Left ventricle myocardium superior (tissue), 1 donor: ENCODE measurements at regions not wholly inside any gene's neighbourhood (a gene's known extent, or its start where the extent isn't known, plus 50 kb on each side); places are given as distances from the start of the nearest gene placed in this dataset.

Experiments
- ATAC-seq: fragments of 200-7000 bp; cut with Tn5 transposase; one replicate; pipeline ENCODE4 v1.9.1; 2020; ENCODE audit warnings: mild to moderate bottlenecking, moderate library complexity
- DNase-seq: peaks from one replicate; pipeline ENCODE4 v3.0.0-alpha.2; 2020
- intact Hi-C: fragments of 100-400 bp; cut with micrococcal nuclease; formaldehyde crosslinking; loops from one replicate; pipeline ENCODE4 v1.11.0; 2022
- donor health status: DM: no; HTN: yes; CAD: no; lungs with severe emphysema.

- intact Hi-C loops = no loop called here
- ATAC-seq (no peak), DNase-seq (no peak)
Observed at GRCh38 chr4:96092151-96092705, 252.3 kb downstream of the PDHA2 start.

- ATAC-seq = no peak
- intact Hi-C loops = no loop called here
- no peak for DNase-seq
Observed at GRCh38 chr4:96093057-96093456, 253.2 kb downstream of the PDHA2 start.

- intact Hi-C loops = no loop called here
- ATAC-seq = no peak
- DNase-seq = no peak
Observed at GRCh38 chr4:96093563-96093962, 253.7 kb downstream of the PDHA2 start.

GRCh38 chr4:96094183-96094582 is 254.3 kb downstream of the PDHA2 start:
- ATAC-seq (no peak), DNase-seq (no peak)
- intact Hi-C loops = no loop called here

- DNase-seq (no peak), ATAC-seq (no peak)
- intact Hi-C loops = no loop called here
Observed at GRCh38 chr4:96097040-96097607, 257.2 kb downstream of the PDHA2 start.

GRCh38 chr4:96097693-96098092 is 257.8 kb downstream of the PDHA2 start:
- DNase-seq = no peak
- ATAC-seq = no peak
- intact Hi-C loops = no loop called here

GRCh38 chr4:96099031-96099430 is 259.1 kb downstream of the PDHA2 start:
- ATAC-seq (peak; percentile 52), DNase-seq (no peak)
- intact Hi-C loops = no loop called here

- intact Hi-C loops = no loop called here
- DNase-seq = no peak
- no peak for ATAC-seq
Observed at GRCh38 chr4:96102541-96103026, 262.7 kb downstream of the PDHA2 start.

GRCh38 chr4:96103086-96103485 is 263.2 kb downstream of the PDHA2 start:
- no peak for ATAC-seq

GRCh38 chr4:96108146-96108545 is 268.3 kb downstream of the PDHA2 start:
- DNase-seq (no peak), ATAC-seq (no peak)
- intact Hi-C loops = no loop called here

More at GRCh38 chr4:96103086-96103485, 263.2 kb downstream of the PDHA2 start:
- intact Hi-C loops = no loop called here
- no peak for DNase-seq

GRCh38 chr4:96112631-96113030 is 272.7 kb downstream of the PDHA2 start:
- intact Hi-C loops = no loop called here
- DNase-seq = no peak
- no peak for ATAC-seq

- intact Hi-C loops = no loop called here
- DNase-seq (no peak), ATAC-seq (no peak)
Observed at GRCh38 chr4:96120206-96120605, 280.3 kb downstream of the PDHA2 start.

- ATAC-seq = no peak
- intact Hi-C loops = no loop called here
- no peak for DNase-seq
Observed at GRCh38 chr4:96126227-96126626, 286.3 kb downstream of the PDHA2 start.

- ATAC-seq (no peak), DNase-seq (no peak)
- intact Hi-C loops = no loop called here
Observed at GRCh38 chr4:96131186-96131585, 291.3 kb downstream of the PDHA2 start.

- no peak for DNase-seq
- intact Hi-C loops = no loop called here
- ATAC-seq = no peak
Observed at GRCh38 chr4:96134806-96135205, 294.9 kb downstream of the PDHA2 start.

- ATAC-seq (no peak), DNase-seq (no peak)
- intact Hi-C loops = no loop called here
Observed at GRCh38 chr4:96136056-96136455, 296.2 kb downstream of the PDHA2 start.

- DNase-seq (no peak), ATAC-seq (no peak)
- intact Hi-C loops = no loop called here
Observed at GRCh38 chr4:96139251-96139929, 299.5 kb downstream of the PDHA2 start.

GRCh38 chr4:96145601-96146000 is 305.7 kb downstream of the PDHA2 start:
- intact Hi-C loops = no loop called here
- ATAC-seq = no peak
- no peak for DNase-seq

GRCh38 chr4:96146686-96147085 is 306.8 kb downstream of the PDHA2 start:
- intact Hi-C loops = no loop called here
- ATAC-seq (no peak), DNase-seq (no peak)

- ATAC-seq (no peak), DNase-seq (no peak)
- intact Hi-C loops = no loop called here
Observed at GRCh38 chr4:96149894-96150293, 310.0 kb downstream of the PDHA2 start.

GRCh38 chr4:96150466-96150865 is 310.6 kb downstream of the PDHA2 start:
- DNase-seq (no peak), ATAC-seq (no peak)
- intact Hi-C loops = no loop called here
